ENCODE measurements at regions not wholly inside any gene's neighbourhood (a gene's known extent, or its start where the extent isn't known, plus 50 kb on each side); places are given as distances from the start of the nearest gene placed in this dataset.

DNA sequence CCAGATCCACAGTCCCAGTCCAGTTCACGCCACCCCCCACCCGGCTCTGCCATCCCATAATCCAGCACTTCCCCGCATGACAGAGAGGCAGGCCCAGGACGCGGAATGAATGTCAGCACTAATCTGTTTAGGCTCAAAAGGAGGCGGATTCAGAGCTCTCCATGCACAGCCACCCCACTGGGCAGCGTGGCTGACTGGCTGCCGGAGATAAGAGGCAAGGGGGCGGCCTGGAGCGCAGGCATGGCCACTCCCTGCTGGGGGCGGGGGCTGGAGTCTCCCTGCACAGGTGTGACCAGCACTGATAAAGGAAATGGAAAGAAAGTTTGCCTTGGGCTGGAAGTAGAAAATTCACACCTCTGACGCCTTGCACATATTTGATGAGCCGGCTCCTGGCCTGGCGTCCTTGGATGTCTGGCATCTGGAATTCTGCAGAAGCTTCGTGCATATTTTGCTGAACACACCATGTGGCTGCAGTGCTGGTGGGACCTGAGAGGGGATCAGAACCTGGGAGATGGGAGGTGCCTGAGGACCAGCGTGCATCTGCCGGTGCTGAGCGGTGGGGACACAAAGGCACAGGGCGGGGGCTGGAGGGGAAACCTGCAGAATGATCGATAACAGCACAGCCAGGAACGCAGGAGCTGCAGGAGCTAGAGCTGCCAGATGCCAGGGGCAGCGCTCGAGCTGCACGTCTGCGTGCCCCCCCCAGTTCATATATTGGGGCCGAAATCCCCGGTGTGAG is 344.4 kb downstream of the CTTN start:
- peak; percentile 32 for DNase-seq (ENCODE audit: low spot score)
- Histone ChIP-seq H3K27me3 (replicated peaks; ENCODE audit: insufficient read depth, low read depth, low read length, poor library complexity) (no peaks in the 10 kb centered on the region), H3K4me1 (ENCODE audit: insufficient read depth, low read length, poor library complexity, severe bottlenecking) (peaks cover 4% of the 10 kb centered on the region), H3K27ac (ENCODE audit: low read depth, low read length, poor library complexity, severe bottlenecking) (no peak overlapping the region), H3K36me3 (ENCODE audit: insufficient read depth, low read length, poor library complexity, severe bottlenecking) (no peaks in the 10 kb centered on the region), H3K4me3 (ENCODE audit: low read depth, low read length, poor library complexity, severe bottlenecking) (no peak overlapping the region), H3K9me3 (ENCODE audit: low read depth, low read length, poor library complexity, severe bottlenecking) (no peaks in the 10 kb centered on the region)
- ChIA-PET CTCF (no interaction called here), POLR2A (ENCODE audit: low non-redundant PET) (no interaction called here)
- intact Hi-C loops (cut with micrococcal nuclease; ENCODE audit: unreplicated experiment), result no loop called here
- no peak for TF ChIP-seq EZH2 (IDR thresholded peaks at IDR 0.05; ENCODE audit: borderline replicate concordance, low read depth, low read length, poor library complexity, severe bottlenecking)
- TF ChIP-seq, protein P1, sequence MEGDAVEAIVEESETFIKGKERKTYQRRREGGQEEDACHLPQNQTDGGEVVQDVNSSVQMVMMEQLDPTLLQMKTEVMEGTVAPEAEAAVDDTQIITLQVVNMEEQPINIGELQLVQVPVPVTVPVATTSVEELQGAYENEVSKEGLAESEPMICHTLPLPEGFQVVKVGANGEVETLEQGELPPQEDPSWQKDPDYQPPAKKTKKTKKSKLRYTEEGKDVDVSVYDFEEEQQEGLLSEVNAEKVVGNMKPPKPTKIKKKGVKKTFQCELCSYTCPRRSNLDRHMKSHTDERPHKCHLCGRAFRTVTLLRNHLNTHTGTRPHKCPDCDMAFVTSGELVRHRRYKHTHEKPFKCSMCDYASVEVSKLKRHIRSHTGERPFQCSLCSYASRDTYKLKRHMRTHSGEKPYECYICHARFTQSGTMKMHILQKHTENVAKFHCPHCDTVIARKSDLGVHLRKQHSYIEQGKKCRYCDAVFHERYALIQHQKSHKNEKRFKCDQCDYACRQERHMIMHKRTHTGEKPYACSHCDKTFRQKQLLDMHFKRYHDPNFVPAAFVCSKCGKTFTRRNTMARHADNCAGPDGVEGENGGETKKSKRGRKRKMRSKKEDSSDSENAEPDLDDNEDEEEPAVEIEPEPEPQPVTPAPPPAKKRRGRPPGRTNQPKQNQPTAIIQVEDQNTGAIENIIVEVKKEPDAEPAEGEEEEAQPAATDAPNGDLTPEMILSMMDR (conservative IDR thresholded peaks at IDR 0.05; ENCODE audit: low read depth, low read length), result no peak
- no TSS peak for BruUV-seq (replicated peaks)

DNA sequence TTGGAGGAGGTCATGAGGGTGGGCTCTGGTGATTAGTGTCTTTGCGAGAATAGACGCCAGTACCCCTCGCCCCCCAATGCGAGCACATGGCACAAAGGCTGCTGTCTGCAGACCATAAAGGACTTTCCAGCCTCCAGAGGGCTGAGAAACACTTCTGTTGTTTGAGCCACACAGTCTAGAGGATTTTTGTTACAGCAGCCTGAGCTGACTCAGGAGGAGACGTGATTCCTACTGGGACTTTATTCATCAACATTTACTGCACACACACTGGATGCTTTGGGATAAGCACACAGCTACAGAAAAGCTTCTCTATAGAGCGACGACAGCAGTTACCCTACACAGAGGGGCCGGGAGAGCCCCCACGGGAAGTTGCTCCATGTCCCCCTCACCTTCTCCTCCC is 345.0 kb downstream of the CTTN start:
- Histone ChIP-seq H3K27ac (ENCODE audit: low read depth, low read length, poor library complexity, severe bottlenecking) (no peak overlapping the region), H3K36me3 (ENCODE audit: insufficient read depth, low read length, poor library complexity, severe bottlenecking) (no peaks in the 10 kb centered on the region), H3K4me3 (ENCODE audit: low read depth, low read length, poor library complexity, severe bottlenecking) (no peak overlapping the region), H3K9me3 (ENCODE audit: low read depth, low read length, poor library complexity, severe bottlenecking) (no peaks in the 10 kb centered on the region), H3K27me3 (replicated peaks; ENCODE audit: insufficient read depth, low read depth, low read length, poor library complexity) (no peaks in the 10 kb centered on the region), H3K4me1 (ENCODE audit: insufficient read depth, low read length, poor library complexity, severe bottlenecking) (peaks cover 4% of the 10 kb centered on the region)
- no peak for DNase-seq (ENCODE audit: low spot score)
- no TSS peak for BruUV-seq (replicated peaks)
- POLR2A ChIA-PET (ENCODE audit: low non-redundant PET), result no interaction called here
- CTCF ChIA-PET, result no interaction called here
- intact Hi-C loops (cut with micrococcal nuclease; ENCODE audit: unreplicated experiment), result no loop called here
- TF ChIP-seq, protein P1 (conservative IDR thresholded peaks at IDR 0.05; ENCODE audit: low read depth, low read length), result no peak
- no peak for TF ChIP-seq EZH2 (IDR thresholded peaks at IDR 0.05; ENCODE audit: borderline replicate concordance, low read depth, low read length, poor library complexity, severe bottlenecking)

DNA sequence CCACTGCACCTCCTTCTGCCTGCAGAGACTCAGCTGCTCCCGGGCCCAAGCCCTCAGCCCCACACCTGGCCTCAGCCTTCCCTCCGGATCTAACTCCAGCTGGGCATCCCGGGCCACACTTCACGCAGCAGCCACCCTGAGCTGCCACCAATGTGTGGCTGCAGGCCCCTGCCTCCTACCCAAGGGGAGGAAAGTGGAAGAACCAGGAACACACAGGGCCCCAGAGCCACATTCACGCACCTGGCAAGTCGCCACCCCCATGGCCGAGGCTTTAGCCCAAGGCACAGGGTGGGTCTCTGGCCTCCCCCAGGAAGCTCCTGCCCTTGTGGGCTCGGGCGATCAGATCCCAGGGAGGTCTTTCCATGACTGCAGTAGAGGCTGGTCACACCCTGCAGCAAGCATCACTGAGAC is 345.6 kb downstream of the CTTN start:
- no TSS peak for BruUV-seq (replicated peaks)
- POLR2A ChIA-PET (ENCODE audit: low non-redundant PET), result no interaction called here
- no peaks in the 10 kb centered on the region for H3K36me3 ChIP-seq (ENCODE audit: insufficient read depth, low read length, poor library complexity, severe bottlenecking)
- intact Hi-C loops (cut with micrococcal nuclease; ENCODE audit: unreplicated experiment), result no loop called here
- peaks cover 4% of the 10 kb centered on the region for H3K4me1 ChIP-seq (ENCODE audit: insufficient read depth, low read length, poor library complexity, severe bottlenecking)
- no peaks in the 10 kb centered on the region for H3K27me3 ChIP-seq (replicated peaks; ENCODE audit: insufficient read depth, low read depth, low read length, poor library complexity)
- TF ChIP-seq EZH2 (IDR thresholded peaks at IDR 0.05; ENCODE audit: borderline replicate concordance, low read depth, low read length, poor library complexity, severe bottlenecking), result no peak
- TF ChIP-seq, protein P1 (conservative IDR thresholded peaks at IDR 0.05; ENCODE audit: low read depth, low read length), result no peak
- no peak overlapping the region for H3K4me3 ChIP-seq (ENCODE audit: low read depth, low read length, poor library complexity, severe bottlenecking)
- peaks cover 2% of the 10 kb centered on the region for H3K9me3 ChIP-seq (ENCODE audit: low read depth, low read length, poor library complexity, severe bottlenecking)
- CTCF ChIA-PET, result no interaction called here
- DNase-seq (ENCODE audit: low spot score), result no peak
- no peak overlapping the region for H3K27ac ChIP-seq (ENCODE audit: low read depth, low read length, poor library complexity, severe bottlenecking)

Data from A673 (cell line).